SK-N-MC (cell line): ENCODE measurements at regions not wholly inside any gene's neighbourhood (a gene's known extent, or its start where the extent isn't known, plus 50 kb on each side); places are given as distances from the start of the nearest gene placed in this dataset.

Experiments
- EZH2 ChIP-seq: fragments of 200-600 bp; sonication (generic); IDR thresholded peaks from one replicate; pipeline ENCODE4 v1.6.1; 2017; ENCODE audit warnings: antibody characterized with exemption
- FOXP2 ChIP-seq: optimal IDR thresholded peaks from 2 replicates; pipeline ENCODE3; 2011; ENCODE audit warnings: mild to moderate bottlenecking, moderate library complexity; ENCODE audit not compliant: insufficient read depth; ENCODE audit errors: extremely low read length, control extremely low read depth
- POLR2AphosphoS5 ChIP-seq: IDR thresholded peaks from 2 replicates; pipeline ENCODE4 v1.6.1; 2012; ENCODE audit warnings: mild to moderate bottlenecking, low read depth, low read length, borderline replicate concordance

DNA sequence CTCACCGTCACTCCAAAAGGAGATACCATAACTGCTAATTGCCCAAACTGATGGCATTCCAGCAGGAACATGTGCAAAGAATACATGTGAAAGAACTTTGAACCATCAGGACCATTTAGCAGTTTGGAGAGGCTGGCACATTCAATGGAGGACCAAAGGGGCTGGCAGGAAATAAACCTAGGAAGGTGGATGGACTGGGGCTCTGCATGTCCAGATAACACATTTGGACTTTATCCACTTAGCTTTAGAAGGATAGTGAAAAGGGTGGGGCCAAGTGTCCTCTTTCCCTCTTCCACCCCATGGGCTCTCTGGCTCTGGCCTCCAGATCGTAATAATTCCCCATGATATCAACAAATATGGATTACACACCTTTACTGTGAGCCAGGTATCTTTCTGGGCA is 58.8 kb upstream of the CALM2 start:
- TF ChIP-seq POLR2AphosphoS5, result no peak
- TF ChIP-seq EZH2, result no peak
- TF ChIP-seq FOXP2, result no peak
